ENCODE measurements at regions not wholly inside any gene's neighbourhood (a gene's known extent, or its start where the extent isn't known, plus 50 kb on each side); places are given as distances from the start of the nearest gene placed in this dataset.
"Not testable (repeated sequence)": the region's sequence is repeated elsewhere in the genome, so short reads cannot be mapped to it uniquely, and the experiment has no call there.

DNA sequence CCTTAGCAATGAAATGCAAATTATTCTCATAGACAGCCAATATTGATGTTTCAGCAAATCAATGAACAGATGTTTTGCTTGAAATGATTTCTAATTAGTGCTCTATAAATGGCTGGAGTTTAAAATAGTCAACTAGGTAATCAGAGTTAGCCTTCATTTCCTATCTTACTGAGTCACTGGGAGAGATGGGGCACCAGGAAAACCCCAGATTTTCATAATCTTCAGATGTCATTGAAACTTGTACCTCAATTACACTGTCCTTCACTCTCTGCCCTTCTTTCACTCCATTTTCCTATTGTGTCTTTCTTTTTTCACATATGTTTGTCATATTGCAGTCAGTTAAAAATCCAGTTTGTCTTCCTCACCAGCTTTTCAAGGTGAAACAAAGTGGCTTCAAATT, 92.7 kb downstream of the C12orf75 start:
- no peak for DNase-seq (ENCODE audit: low spot score)

DNA sequence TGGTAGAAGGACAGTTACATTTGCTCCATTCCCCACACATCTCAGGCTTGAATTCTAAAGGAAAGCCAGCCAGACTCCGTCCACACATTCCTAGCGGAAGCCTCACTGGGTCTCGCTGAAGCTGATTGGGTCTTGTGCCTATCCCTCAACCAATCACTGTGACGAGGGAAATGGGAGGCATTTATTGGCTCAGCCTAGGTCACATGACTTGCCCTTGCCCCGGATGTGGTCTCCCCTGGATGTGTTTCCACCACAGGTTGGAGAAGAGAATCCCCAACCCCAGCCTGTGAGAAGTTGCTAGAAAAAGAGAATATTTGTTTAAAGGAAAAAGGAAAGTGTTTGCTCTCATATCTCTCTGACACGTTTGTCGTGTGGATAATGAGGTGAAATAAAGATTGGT, 93.4 kb downstream of the C12orf75 start:
- DNase-seq (ENCODE audit: low spot score), result no peak

DNA sequence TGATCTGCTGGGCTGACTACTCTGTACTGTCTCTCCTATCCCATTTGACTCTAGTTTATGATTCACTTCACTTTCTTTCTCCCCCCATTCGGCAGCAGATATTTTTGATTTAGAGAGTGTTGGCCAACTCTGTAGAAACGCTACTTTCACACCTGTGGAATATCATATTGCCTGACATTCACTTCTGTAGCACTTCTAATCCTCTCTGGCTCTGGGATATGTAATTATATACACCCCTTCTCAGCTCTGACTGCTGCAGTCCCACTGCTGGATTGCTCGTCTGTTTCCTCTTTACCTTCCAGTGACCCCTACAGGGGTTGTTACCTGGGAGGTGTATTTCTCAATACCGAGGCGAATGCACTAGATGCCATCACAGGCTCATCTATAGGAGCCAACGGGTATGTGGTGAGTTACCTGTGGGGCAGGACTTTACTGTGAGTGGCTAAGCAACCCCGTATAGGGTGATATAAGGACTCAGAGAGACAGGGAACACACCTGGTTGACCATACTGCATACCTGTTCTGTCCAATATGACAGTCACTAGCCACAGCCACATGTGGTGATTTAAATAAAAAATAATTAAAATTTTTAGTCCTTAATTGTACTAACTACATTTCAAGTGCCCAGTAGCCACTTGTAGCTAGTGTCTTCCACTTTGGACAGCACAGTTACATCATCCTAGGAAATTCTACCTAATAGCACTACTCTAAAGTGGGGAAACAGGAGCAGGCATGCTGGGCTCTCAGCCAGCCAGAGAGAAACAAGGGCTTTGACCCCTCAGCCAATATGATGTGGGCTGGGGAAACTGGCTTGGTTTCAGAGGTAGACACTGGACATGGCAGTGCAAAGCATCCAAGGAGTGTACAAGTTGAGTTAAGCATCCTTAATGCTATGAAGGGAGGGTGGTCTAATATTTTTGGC, 95.0 kb downstream of the C12orf75 start:
- no peak for DNase-seq (ENCODE audit: low spot score)

DNA sequence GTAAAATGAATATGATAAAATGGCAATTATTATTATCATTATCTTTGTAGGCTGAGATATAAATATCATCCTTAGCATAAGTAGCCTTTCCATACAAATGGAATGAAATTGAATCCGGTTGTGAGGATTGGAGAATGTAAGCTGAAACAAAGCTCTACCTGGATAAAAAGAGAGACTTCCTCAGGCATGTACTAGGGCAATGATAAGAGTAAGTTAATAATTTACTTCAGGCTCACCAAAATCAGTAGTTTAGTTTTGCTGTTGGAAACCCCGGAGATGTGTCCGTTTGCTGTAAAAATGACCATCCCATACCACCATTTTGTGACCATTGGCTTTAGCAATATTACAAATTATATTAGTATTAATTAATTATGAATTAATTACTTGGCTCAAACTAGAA, 96.3 kb downstream of the C12orf75 start:
- DNase-seq (ENCODE audit: low spot score), result no peak

- DNase-seq (ENCODE audit: low spot score), result no peak
These were observed 97.4 kb downstream of the C12orf75 start for GRCh38 chr12:105427883-105428282.

GRCh38 chr12:105428793-105429395, 98.4 kb downstream of the C12orf75 start:
- no peak for DNase-seq (ENCODE audit: low spot score)

- no peak for DNase-seq (ENCODE audit: low spot score)
These were observed 99.0 kb downstream of the C12orf75 start for GRCh38 chr12:105429511-105429910.

DNA sequence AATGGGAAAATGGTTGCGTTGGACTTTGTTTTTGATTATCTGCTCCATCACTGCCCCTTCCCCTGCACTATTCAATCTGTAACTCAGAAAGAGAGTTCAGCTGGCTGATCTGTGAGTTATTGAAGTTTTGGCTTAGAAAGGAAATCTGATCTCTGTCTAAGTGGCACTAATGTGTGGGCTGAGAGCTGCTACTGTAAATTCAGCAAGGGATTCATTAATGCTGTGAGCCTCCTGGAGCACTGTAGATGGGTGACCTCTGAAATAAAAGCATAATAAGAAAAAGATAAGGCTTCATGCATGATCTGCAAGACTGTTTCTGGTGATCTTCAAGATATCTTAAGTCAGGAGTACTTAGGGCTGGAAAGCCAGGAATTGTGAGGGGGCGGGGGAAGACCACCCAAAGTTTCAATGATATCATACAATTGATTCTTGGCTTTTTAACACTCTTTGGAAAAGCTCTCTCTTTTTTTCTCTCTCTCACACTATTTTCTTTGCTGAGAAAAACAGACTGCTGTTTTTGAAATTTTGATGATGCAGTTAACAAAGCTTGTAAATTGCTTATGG, 101.1 kb downstream of the C12orf75 start:
- DNase-seq (ENCODE audit: low spot score), result no peak

- no peak for DNase-seq (ENCODE audit: low spot score)
These were observed 103.3 kb downstream of the C12orf75 start for GRCh38 chr12:105433804-105434203.

DNA sequence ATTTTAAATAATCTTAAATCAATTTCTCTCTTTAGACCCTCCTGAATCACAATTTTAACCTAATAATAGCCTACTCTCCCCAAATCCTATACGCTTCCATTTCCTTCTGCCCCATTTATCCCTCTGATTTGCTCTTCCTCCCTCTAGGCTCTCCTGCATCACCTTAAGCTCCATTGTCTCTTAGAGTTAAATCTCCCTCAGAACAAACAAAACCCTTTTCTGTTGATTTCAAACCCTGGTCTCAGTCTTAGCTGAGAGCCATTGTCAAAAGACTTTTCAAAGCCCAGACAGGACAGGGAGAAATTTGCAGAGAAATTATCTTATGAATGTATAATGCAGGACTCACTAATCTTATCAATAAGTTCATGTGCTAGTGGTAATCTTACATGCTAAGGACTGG, 106.1 kb downstream of the C12orf75 start:
- DNase-seq (ENCODE audit: low spot score), result no peak

DNA sequence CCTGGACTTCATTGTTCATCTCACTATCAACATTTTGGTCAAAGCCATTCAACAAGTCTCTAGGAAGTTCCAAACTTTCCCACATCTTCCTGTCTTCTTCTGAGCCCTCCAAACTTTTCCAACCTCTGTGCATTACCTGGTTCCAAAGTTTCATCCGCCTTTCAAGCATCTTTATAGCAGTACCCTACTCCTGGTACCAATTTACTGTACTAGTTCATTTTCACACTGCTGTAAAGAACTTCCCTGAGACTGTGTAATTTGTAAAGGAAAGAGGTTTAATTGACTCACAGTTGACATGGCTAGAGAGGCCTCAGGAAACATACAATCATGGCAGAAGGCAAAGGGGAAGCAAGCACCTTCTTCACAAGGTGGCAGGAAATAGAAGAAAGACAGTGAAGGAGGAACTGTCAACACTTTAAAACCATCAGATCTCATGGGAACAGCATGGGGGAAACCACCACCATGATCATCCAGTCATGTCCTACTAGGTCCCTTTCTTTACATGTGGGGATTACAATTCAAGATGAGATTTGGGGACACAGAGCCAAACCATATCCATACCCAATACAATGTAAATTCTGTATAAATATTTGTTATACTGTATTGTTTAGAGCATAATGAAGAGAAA, 109.7 kb downstream of the C12orf75 start:
- no peak for DNase-seq (ENCODE audit: low spot score)

GRCh38 chr12:105443802-105444652, 113.5 kb downstream of the C12orf75 start:
- DNase-seq (ENCODE audit: low spot score), result no peak

- DNase-seq (ENCODE audit: low spot score), result no peak
These were observed 114.2 kb downstream of the C12orf75 start for GRCh38 chr12:105444653-105445102.

DNA sequence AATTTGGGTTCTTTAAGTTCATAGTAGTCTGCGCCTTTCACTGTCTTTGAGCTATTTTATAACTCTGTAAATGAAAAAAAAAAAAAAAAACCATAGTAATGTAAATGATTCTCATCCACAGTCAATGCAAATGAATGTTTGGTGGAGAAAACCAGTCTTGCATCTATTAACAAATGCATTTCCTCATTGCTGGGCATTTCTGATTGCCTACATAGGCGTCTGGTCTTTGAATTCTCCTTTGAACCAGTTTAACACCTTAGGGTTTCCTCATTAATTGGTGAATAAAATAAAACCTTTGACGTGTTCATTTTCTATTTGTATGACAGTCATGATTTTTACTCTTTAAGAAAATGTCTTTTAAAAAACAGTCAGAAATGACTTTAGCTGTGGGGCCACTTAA, 114.8 kb downstream of the C12orf75 start:
- DNase-seq (ENCODE audit: low spot score), result no peak

DNA sequence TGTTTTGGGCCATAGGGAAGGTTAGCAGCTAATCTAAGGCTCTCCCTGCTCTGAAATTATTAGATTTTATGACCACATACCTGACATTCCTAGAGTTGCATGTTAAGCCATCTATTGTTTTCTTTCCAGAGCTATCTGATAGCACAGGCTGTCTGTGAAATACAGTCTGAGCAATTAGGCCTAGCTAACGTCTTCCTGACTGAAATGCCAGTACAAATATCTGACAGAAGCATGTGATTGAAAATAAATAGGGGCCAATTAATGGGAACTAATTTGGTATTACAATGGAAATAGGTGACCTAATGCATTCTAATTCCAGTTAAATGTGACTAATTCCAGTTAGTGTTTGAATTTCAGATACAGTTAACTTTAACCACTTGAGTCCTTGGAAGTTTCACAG, 115.2 kb downstream of the C12orf75 start:
- DNase-seq (ENCODE audit: low spot score), result no peak

- DNase-seq (ENCODE audit: low spot score), result not testable (repeated sequence)
These were observed 116.0 kb downstream of the C12orf75 start for GRCh38 chr12:105446460-105446859.

- DNase-seq (ENCODE audit: low spot score), result no peak
These were observed 118.9 kb downstream of the C12orf75 start for GRCh38 chr12:105449431-105449830.

DNA sequence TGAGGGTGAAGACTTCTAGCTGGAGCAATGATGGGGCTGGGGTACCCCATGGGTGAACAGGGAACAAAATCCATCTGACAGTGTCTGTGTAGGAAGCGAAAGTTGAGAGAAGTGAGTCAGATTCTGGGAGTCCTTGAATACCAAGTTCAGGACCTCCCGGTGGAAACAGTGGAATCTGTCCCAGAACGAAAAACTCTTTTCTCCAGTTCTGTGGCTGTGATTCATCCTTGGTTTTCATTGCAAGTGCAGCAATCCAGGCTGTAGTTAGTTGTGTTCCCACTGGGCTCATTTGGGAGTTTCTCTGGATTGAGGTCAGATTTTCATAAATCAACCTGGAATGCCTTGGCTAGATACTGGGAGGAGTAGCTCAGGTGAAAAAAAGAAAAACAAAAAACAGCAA, 120.7 kb downstream of the C12orf75 start:
- DNase-seq (ENCODE audit: low spot score), result no peak

DNA sequence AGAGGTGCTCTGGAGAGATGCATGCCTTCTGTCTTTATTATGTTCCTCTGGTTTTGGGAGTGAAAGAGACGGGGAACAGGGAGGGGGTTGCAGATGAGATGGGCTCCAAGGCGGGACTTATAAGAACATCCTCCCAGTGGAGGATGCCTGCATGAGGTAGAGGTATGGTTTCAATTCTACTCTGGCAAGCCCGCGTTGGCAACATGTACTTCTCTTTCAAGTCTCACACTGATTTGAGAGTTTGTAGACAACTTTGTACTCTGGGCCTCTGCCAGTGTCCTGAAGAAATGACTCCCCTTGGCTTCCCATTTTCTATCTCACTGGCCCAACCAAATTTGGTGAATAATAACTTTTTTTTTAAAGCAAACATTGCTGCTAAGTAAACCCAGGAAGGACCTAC, 121.3 kb downstream of the C12orf75 start:
- no peak for DNase-seq (ENCODE audit: low spot score)

DNA sequence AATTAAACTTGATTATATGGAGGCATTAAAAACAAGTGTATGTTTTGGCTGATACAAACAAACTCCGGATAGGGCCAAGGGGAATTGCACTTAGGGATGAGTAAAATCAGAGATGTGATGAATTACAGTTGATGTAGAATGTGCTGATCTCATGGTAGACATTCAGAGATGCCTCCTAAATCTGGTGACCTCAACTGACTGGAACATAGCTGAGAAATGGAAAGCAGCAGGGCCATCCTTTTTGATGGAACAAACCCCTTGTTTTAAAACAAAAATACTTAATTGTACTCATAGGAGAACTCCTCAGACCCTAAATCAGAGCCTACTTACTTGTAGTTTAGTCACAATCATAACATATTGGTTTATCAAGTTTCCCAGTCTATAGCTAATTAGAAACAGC, 122.8 kb downstream of the C12orf75 start:
- no peak for DNase-seq (ENCODE audit: low spot score)

- DNase-seq (ENCODE audit: low spot score), result no peak
These were observed 124.2 kb downstream of the C12orf75 start for GRCh38 chr12:105454688-105455087.

DNA sequence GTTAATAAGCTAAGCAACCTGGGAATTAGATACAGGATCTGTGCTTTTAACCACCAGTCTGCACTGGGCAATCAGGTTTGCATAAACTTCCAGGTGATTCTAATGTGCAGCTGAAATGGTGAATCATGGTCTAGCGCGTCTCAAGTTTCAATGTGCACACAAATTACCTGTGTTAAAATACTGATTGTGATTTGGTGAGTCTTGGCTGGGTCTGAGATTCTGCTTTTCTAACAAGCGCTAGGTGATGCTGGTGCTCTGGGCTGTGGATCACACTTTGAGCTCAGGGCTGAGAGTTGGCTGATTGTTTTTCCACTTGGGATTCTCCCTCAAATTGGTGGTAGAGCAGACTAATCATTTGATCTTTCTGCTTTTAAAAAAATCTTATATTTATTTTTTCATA, 124.8 kb downstream of the C12orf75 start:
- no peak for DNase-seq (ENCODE audit: low spot score)

Data from COLO829 (cell line).